Glutamatergic neuron (in vitro differentiated cells): ENCODE measurements at regions not wholly inside any gene's neighbourhood (a gene's known extent, or its start where the extent isn't known, plus 50 kb on each side); places are given as distances from the start of the nearest gene placed in this dataset.

Source experiments
- DNase-seq: peaks from one replicate; pipeline ENCODE4 v3.0.0; 2022
- H3K27ac Mint-ChIP-seq: one replicate; pipeline ENCODE4 v1.8.0; 2020; ENCODE audit warnings: mild to moderate bottlenecking, mixed read lengths, inconsistent platforms; ENCODE audit not compliant: unreplicated experiment
- H3K27me3 Mint-ChIP-seq: one replicate; pipeline ENCODE4 v1.8.0; 2020; ENCODE audit warnings: mild to moderate bottlenecking, moderate library complexity, mixed read lengths, inconsistent platforms; ENCODE audit not compliant: unreplicated experiment
- H3K36me3 Mint-ChIP-seq: one replicate; pipeline ENCODE4 v1.8.0; 2020; ENCODE audit warnings: mild to moderate bottlenecking, mixed read lengths, inconsistent platforms; ENCODE audit not compliant: unreplicated experiment
- H3K4me1 Mint-ChIP-seq: one replicate; pipeline ENCODE4 v1.8.0; 2020; ENCODE audit warnings: mild to moderate bottlenecking, low read depth, mixed read lengths, inconsistent platforms; ENCODE audit not compliant: unreplicated experiment
- H3K4me3 Mint-ChIP-seq: one replicate; pipeline ENCODE4 v1.8.0; 2020; ENCODE audit warnings: mild to moderate bottlenecking, mixed read lengths, inconsistent platforms; ENCODE audit not compliant: unreplicated experiment
- H3K9me3 Mint-ChIP-seq: one replicate; pipeline ENCODE4 v1.8.0; 2020; ENCODE audit warnings: mild to moderate bottlenecking, moderate library complexity, mixed read lengths, inconsistent platforms; ENCODE audit not compliant: unreplicated experiment
- CTCF ChIP-seq: fragments of 200-600 bp; sonication (generic); IDR thresholded peaks from one replicate; pipeline ENCODE4 v1.5.0; 2021; ENCODE audit not compliant: partially characterized antibody, unreplicated experiment

GRCh38 chr10:44233561-44234482 lies 151.1 kb downstream of the CXCL12 start:
- Mint-ChIP-seq H3K36me3 (peaks cover 9% of the 10 kb centered on the region), H3K9me3 (peaks cover 3% of the 10 kb centered on the region), H3K27me3 (no peaks in the 10 kb centered on the region), H3K4me3 (peak overlapping the region; percentile 53), H3K4me1 (peaks cover 13% of the 10 kb centered on the region), H3K27ac (no peak overlapping the region)
- TF ChIP-seq CTCF = no peak
- peak; percentile 89 for DNase-seq

GRCh38 chr10:44217274-44217820 lies 167.6 kb downstream of the CXCL12 start:
- Mint-ChIP-seq H3K27ac (no peak overlapping the region), H3K9me3 (no peaks in the 10 kb centered on the region), H3K4me1 (no peaks in the 10 kb centered on the region), H3K4me3 (no peak overlapping the region), H3K36me3 (peaks cover 31% of the 10 kb centered on the region), H3K27me3 (no peaks in the 10 kb centered on the region)
- no peak for DNase-seq
- no peak for TF ChIP-seq CTCF

GRCh38 chr10:44216073-44216472 lies 168.8 kb downstream of the CXCL12 start:
- no peak overlapping the region for H3K27ac Mint-ChIP-seq
- no peaks in the 10 kb centered on the region for H3K4me1 Mint-ChIP-seq
- no peak for TF ChIP-seq CTCF
- H3K27me3 Mint-ChIP-seq = no peaks in the 10 kb centered on the region
- H3K4me3 Mint-ChIP-seq = no peak overlapping the region
- H3K9me3 Mint-ChIP-seq = no peaks in the 10 kb centered on the region
- DNase-seq = no peak
- H3K36me3 Mint-ChIP-seq = peaks cover 27% of the 10 kb centered on the region

- TF ChIP-seq CTCF = no peak
- Mint-ChIP-seq H3K4me1 (peaks cover 2% of the 10 kb centered on the region), H3K27me3 (no peaks in the 10 kb centered on the region), H3K27ac (no peak overlapping the region), H3K9me3 (peaks cover 1% of the 10 kb centered on the region), H3K4me3 (no peak overlapping the region), H3K36me3 (peaks cover 12% of the 10 kb centered on the region)
- DNase-seq = no peak
These were observed 175.1 kb downstream of the CXCL12 start for GRCh38 chr10:44209811-44210210.

- Mint-ChIP-seq H3K27me3 (no peaks in the 10 kb centered on the region), H3K27ac (no peak overlapping the region), H3K4me1 (peaks cover 4% of the 10 kb centered on the region), H3K36me3 (no peaks in the 10 kb centered on the region), H3K4me3 (no peak overlapping the region), H3K9me3 (peaks cover 1% of the 10 kb centered on the region)
- no peak for TF ChIP-seq CTCF
- no peak for DNase-seq
These were observed 177.7 kb downstream of the CXCL12 start for GRCh38 chr10:44207160-44207559.
